GM12878 (cell line): ENCODE measurements at regions not wholly inside any gene's neighbourhood (a gene's known extent, or its start where the extent isn't known, plus 50 kb on each side); places are given as distances from the start of the nearest gene placed in this dataset.

Experiments used
- ATAC-seq: fragments of 200-7000 bp; cut with Tn5 transposase; 3 replicates; pipeline ENCODE4 v1.9.1; 2020; ENCODE audit warnings: mild to moderate bottlenecking, moderate library complexity
- BruUV-seq: library from RNA; stranded (reverse); fragments of 400-500 nt; replicated peaks from 2 replicates; lab custom pipeline; 2021; lab: Mats Ljungman, UMichigan
- CTCF ChIA-PET: fragments of 300-600 bp; sonication (Branson Sonifier 250); formaldehyde crosslinking; extraction: SDS; loops from one replicate; lab custom pipeline; 2021; ENCODE audit warnings: inconsistent platforms; lab: Yijun Ruan, JAX
- POLR2A ChIA-PET: fragments of 350-600 bp; formaldehyde crosslinking; extraction: SDS; loops from one replicate; lab custom pipeline; 2021; ENCODE audit warnings: inconsistent platforms; lab: Charles Lee
- RAD21 ChIA-PET: fragments of 300-600 bp; sonication (Branson Sonifier 250); formaldehyde crosslinking; loops from one replicate; lab custom pipeline; 2023; ENCODE audit warnings: antibody characterized with exemption; ENCODE audit not compliant: unreplicated experiment; lab: Charles Lee
- SMC1A ChIA-PET: fragments of 300-600 bp; sonication (Branson Sonifier 250); formaldehyde crosslinking; loops from one replicate; lab custom pipeline; 2023; ENCODE audit not compliant: unreplicated experiment, uncharacterized antibody; lab: Charles Lee
- DNase-seq: peaks from one replicate; pipeline ENCODE4 v3.0.0-alpha.2; 2011; ENCODE audit warnings: low read depth, low spot score
- FAIRE-seq: peaks from 3 replicates; lab custom pipeline; 2011; peaks lifted over from hg19 to GRCh38; lab: Jason Lieb, UNC
- H2AFZ ChIP-seq: 2 replicates; pipeline ENCODE4 v1.6.0; 2011; ENCODE audit warnings: low read depth, low read length, control low read depth; ENCODE audit not compliant: control insufficient read depth
- H3K27ac ChIP-seq: 2 replicates; pipeline ENCODE4 v1.5.1; 2011; ENCODE audit warnings: control low read depth; ENCODE audit not compliant: control insufficient read depth, insufficient read depth
- H3K27me3 ChIP-seq, 2 experiments: replicated peaks in 1 of 2; 2 replicates each; pipeline versions ENCODE4 v1.6.0 to v1.6.1; 2011; ENCODE audit warnings: low read length in 1 of 2; ENCODE audit not compliant: control insufficient read depth in 2 of 2, insufficient read depth in 2 of 2
- H3K36me3 ChIP-seq, 2 experiments: 2 replicates each; pipeline ENCODE4 v1.5.1; 2011; ENCODE audit warnings: low read length in 1 of 2; ENCODE audit not compliant: control insufficient read depth in 2 of 2, insufficient read depth in 2 of 2
- H3K4me1 ChIP-seq: 2 replicates; pipeline ENCODE4 v1.6.1; 2011; ENCODE audit warnings: mild to moderate bottlenecking, low read length, moderate library complexity, mixed read lengths; ENCODE audit not compliant: control insufficient read depth, insufficient read depth
- H3K4me2 ChIP-seq: 2 replicates; pipeline ENCODE4 v1.6.0; 2011; ENCODE audit warnings: control low read depth; ENCODE audit not compliant: control insufficient read depth, insufficient read depth
- H3K4me3 ChIP-seq: fragments of 200-600 bp; sonication (generic); 2 replicates; pipeline ENCODE4 v1.5.1; 2016
- H3K79me2 ChIP-seq: 2 replicates; pipeline ENCODE4 v1.6.0; 2011; ENCODE audit warnings: low read length; ENCODE audit not compliant: control insufficient read depth, insufficient read depth
- H3K9ac ChIP-seq: 2 replicates; pipeline ENCODE4 v1.8.0; 2011; ENCODE audit warnings: low read length, control low read depth, mixed read lengths; ENCODE audit not compliant: control insufficient read depth, insufficient read depth
- H3K9me3 ChIP-seq: replicated peaks from 3 replicates; pipeline ENCODE4 v1.5.1; 2011; ENCODE audit warnings: mild to moderate bottlenecking, low read length; ENCODE audit not compliant: control insufficient read depth, insufficient read depth
- H4K20me1 ChIP-seq: 2 replicates; pipeline ENCODE4 v1.6.0; 2011; ENCODE audit not compliant: control insufficient read depth, insufficient read depth
- CHD4 ChIP-seq: fragments of 200-600 bp; sonication (generic); IDR thresholded peaks from 2 replicates; pipeline ENCODE4 v1.6.1; 2016; ENCODE audit warnings: mild to moderate bottlenecking
- FOXM1 ChIP-seq: IDR thresholded peaks from 2 replicates; pipeline ENCODE4 v1.6.1; 2012; ENCODE audit warnings: low read depth, mild to moderate bottlenecking, inconsistent platforms, low read length, moderate library complexity
- HCFC1 ChIP-seq: fragments of 150-350 bp; IDR thresholded peaks from 2 replicates; pipeline ENCODE4 v1.6.1; 2014; ENCODE audit warnings: low read length
- IRF3 ChIP-seq: fragments of 450-650 bp; IDR thresholded peaks from 2 replicates; pipeline ENCODE4 v1.6.1; 2014; ENCODE audit warnings: mild to moderate bottlenecking
- NR2F1 ChIP-seq: fragments of 450-650 bp; conservative IDR thresholded peaks from 2 replicates; pipeline ENCODE4 v1.6.1; 2017; ENCODE audit warnings: mild to moderate bottlenecking
- PBX3 ChIP-seq: IDR thresholded peaks from 2 replicates; pipeline ENCODE4 v1.6.1; 2011; ENCODE audit warnings: mild to moderate bottlenecking, low read depth, low read length, moderate library complexity; ENCODE audit not compliant: insufficient replicate concordance
- PML ChIP-seq: IDR thresholded peaks from 2 replicates; pipeline ENCODE4 v1.6.1; 2012; ENCODE audit warnings: low read length, inconsistent platforms
- RAD21 ChIP-seq: IDR thresholded peaks from 2 replicates; pipeline ENCODE4 v1.6.1; 2011; ENCODE audit warnings: mild to moderate bottlenecking, low read depth, low read length, moderate library complexity; ENCODE audit not compliant: insufficient read depth
- SMAD5 ChIP-seq: IDR thresholded peaks from 2 replicates; pipeline ENCODE4 v1.6.1; 2016; ENCODE audit warnings: antibody characterized with exemption, low read depth
- WGBS: methylation state at CpG from one replicate; pipeline ENCODE4 v1.1.6; 2016; ENCODE audit warnings: low lambda C conversion rate; ENCODE audit not compliant: insufficient replicate concordance, insufficient coverage; ENCODE audit errors: missing lambda C conversion rate; 5-methylcytosine and 5-hydroxymethylcytosine counted together
- in situ Hi-C: fragments of 300-500 bp; cut with MboI; formaldehyde crosslinking; loops from 9 replicates; pipeline ENCODE4 v1.14.3; 2018; ENCODE audit warnings: mixed read lengths
- intact Hi-C: fragments of 100-400 bp; cut with micrococcal nuclease; formaldehyde crosslinking; loops from one replicate; pipeline ENCODE4 v1.14.2; 2022; ENCODE audit not compliant: unreplicated experiment
- TF ChIP-seq, protein P1 (sequence below): fragments of 450-650 bp; IDR thresholded peaks from 2 replicates; pipeline ENCODE4 v1.6.1; 2017; ENCODE audit warnings: mild to moderate bottlenecking
- TF ChIP-seq, protein P2 (sequence below): fragments of 450-650 bp; IDR thresholded peaks from 2 replicates; pipeline ENCODE4 v1.6.1; 2018; ENCODE audit warnings: mild to moderate bottlenecking, low read depth, moderate library complexity; ENCODE audit not compliant: partially characterized antibody

DNA sequence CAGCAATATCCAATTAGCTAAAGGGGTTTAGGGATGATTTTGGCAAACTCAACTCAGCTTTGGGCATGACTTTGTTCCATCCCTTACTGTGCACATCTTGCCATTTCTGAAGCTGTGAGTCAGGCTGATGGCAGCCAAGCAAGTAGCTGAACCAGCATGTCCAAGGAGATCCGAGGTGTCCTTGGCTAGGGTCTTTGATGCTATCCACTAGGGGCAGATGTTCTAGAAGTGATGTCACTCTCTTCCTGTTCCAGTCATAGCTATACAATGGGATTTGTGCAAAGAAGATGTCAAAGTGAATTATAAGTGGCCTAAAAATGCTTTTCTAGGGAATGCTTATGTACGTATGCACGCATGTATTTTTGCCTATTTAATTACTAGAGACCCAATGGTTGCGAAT is 160.8 kb upstream of the PAPPA start:
- H3K4me1 ChIP-seq, result no peaks in the 10 kb centered on the region
- FAIRE-seq (no peak), DNase-seq (no peak), ATAC-seq (no peak)
- BruUV-seq, result no TSS peak
- WGBS, result 35% methylated on average over 4 of the region's 4 CpGs
- TF ChIP-seq PBX3, result no peak
- TF ChIP-seq CHD4, result no peak
- no peak for TF ChIP-seq IRF3
- TF ChIP-seq SMAD5, result no peak
- H3K9ac ChIP-seq, result no peak overlapping the region
- RAD21 ChIA-PET, result no interaction called here
- H3K27me3 ChIP-seq, result no peaks in the 10 kb centered on the region
- intact Hi-C loops, result no loop called here
- in situ Hi-C loops, result no loop called here
- H3K79me2 ChIP-seq, result no peaks in the 10 kb centered on the region
- H3K27ac ChIP-seq, result no peak overlapping the region
- no peak overlapping the region for H3K4me2 ChIP-seq
- POLR2A ChIA-PET, result no interaction called here
- H3K4me3 ChIP-seq, result no peak overlapping the region
- SMC1A ChIA-PET, result no interaction called here
- no peaks in the 10 kb centered on the region for H3K9me3 ChIP-seq
- no peaks in the 10 kb centered on the region for H3K36me3 ChIP-seq
- H2AFZ ChIP-seq, result no peak overlapping the region
- CTCF ChIA-PET, result interaction anchor here (0.7 kb wide), 1 partner anchor 777 kb away, joined by 3 read pairs; no protein-coding TSS in a partner anchor
- no peaks in the 10 kb centered on the region for H4K20me1 ChIP-seq

DNA sequence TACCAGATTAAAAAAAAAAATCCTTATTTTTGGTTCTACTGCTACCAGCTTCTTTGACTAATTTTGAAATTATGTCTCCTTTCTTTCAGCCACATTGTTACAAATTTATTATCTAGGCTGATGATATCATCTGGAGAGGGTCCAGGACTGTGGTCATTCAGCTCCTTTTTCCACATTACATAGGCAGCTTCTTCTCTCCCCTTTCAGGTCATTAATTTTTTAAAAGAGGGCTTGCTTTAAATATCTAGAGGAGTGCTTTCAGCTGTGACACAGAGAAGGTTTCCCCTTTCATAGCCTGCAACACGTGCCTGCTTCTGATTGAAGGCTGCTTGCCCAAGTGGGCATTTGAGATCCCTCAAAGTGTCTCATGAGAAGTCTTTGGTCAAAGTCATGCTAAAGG is 155.7 kb upstream of the PAPPA start:
- ChIA-PET CTCF (no interaction called here), SMC1A (no interaction called here), RAD21 (no interaction called here), POLR2A (interaction anchor here (0.6 kb wide), 1 partner anchor 1232 kb away, joined by 4 read pairs; no protein-coding TSS in a partner anchor)
- Histone ChIP-seq H3K4me1 (no peaks in the 10 kb centered on the region), H4K20me1 (no peaks in the 10 kb centered on the region), H3K36me3 (no peaks in the 10 kb centered on the region), H3K4me2 (no peak overlapping the region), H3K79me2 (no peaks in the 10 kb centered on the region), H3K27ac (no peak overlapping the region), H3K27me3 (no peaks in the 10 kb centered on the region), H2AFZ (no peak overlapping the region), H3K9me3 (no peaks in the 10 kb centered on the region), H3K4me3 (no peak overlapping the region), H3K9ac (no peak overlapping the region)
- ATAC-seq (no peak), FAIRE-seq (no peak), DNase-seq (no peak)
- intact Hi-C loops, result no loop called here
- no TSS peak for BruUV-seq
- WGBS, result 0% methylated on average over 1 of the region's 1 CpG
- in situ Hi-C loops, result no loop called here
- TF ChIP-seq NR2F1 (no peak), FOXM1 (no peak), HCFC1 (no peak), RAD21 (no peak), PML (no peak)
- TF ChIP-seq, protein P1, sequence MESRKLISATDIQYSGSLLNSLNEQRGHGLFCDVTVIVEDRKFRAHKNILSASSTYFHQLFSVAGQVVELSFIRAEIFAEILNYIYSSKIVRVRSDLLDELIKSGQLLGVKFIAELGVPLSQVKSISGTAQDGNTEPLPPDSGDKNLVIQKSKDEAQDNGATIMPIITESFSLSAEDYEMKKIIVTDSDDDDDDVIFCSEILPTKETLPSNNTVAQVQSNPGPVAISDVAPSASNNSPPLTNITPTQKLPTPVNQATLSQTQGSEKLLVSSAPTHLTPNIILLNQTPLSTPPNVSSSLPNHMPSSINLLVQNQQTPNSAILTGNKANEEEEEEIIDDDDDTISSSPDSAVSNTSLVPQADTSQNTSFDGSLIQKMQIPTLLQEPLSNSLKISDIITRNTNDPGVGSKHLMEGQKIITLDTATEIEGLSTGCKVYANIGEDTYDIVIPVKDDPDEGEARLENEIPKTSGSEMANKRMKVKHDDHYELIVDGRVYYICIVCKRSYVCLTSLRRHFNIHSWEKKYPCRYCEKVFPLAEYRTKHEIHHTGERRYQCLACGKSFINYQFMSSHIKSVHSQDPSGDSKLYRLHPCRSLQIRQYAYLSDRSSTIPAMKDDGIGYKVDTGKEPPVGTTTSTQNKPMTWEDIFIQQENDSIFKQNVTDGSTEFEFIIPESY, result no peak
- TF ChIP-seq, protein P2, sequence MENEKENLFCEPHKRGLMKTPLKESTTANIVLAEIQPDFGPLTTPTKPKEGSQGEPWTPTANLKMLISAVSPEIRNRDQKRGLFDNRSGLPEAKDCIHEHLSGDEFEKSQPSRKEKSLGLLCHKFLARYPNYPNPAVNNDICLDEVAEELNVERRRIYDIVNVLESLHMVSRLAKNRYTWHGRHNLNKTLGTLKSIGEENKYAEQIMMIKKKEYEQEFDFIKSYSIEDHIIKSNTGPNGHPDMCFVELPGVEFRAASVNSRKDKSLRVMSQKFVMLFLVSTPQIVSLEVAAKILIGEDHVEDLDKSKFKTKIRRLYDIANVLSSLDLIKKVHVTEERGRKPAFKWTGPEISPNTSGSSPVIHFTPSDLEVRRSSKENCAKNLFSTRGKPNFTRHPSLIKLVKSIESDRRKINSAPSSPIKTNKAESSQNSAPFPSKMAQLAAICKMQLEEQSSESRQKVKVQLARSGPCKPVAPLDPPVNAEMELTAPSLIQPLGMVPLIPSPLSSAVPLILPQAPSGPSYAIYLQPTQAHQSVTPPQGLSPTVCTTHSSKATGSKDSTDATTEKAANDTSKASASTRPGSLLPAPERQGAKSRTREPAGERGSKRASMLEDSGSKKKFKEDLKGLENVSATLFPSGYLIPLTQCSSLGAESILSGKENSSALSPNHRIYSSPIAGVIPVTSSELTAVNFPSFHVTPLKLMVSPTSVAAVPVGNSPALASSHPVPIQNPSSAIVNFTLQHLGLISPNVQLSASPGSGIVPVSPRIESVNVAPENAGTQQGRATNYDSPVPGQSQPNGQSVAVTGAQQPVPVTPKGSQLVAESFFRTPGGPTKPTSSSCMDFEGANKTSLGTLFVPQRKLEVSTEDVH, result no peak
